ENCODE measurements at regions not wholly inside any gene's neighbourhood (a gene's known extent, or its start where the extent isn't known, plus 50 kb on each side); places are given as distances from the start of the nearest gene placed in this dataset.
A peak's percentile ranks its signal among the peaks of the same experiment; 100 is the strongest.
"Not testable (repeated sequence)": the region's sequence is repeated elsewhere in the genome, so short reads cannot be mapped to it uniquely, and the experiment has no call there.

DNA sequence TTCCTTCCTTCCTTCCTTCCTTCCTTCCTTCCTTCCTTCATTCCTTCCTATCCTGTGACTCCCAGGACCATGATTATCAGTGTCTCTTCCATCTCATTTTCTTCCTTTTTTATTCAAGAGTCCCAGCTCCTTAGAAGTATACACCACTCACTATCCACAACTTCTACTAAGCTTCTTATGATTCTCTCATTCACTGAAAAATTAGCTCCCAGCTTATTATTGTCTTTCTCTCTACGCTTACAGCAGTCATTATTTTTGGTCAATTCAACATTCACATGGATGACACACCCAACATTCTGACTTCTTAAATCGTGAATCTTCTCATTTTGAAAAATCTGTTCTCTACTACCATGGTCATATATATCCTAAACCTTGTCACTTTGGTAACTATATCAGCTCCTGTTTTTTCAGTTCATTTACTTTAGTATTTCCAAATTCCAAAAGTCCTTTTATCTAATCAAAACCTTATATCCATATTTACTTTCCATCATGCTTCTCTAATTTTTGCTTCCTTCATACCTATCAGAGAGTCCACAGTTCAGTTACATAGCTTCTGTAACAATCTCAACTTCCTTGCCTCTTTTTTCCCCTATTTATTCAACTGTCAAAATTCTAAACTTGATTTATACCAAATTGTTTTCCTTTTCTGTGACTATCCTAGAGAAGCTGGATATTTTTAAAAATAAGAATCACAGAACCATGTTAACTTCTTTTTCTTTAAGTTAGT is 677.5 kb downstream of the RAPGEF2 start:
- BruUV-seq (replicated peaks), result no TSS peak
- Histone ChIP-seq H3K36me3 (ENCODE audit: control insufficient read depth, insufficient read depth, low read length) (no peaks in the 10 kb centered on the region), H3K4me1 (no peaks in the 10 kb centered on the region), H3K9me3 (no peaks in the 10 kb centered on the region; the same call in 1 of the 2 replicates), H3K27me3 (replicated peaks; ENCODE audit: control insufficient read depth, insufficient read depth, low read length) (no peaks in the 10 kb centered on the region), H3K4me3 (ENCODE audit: low read depth, low read length) (no peak overlapping the region)
- H3K4me3 Mint-ChIP-seq (ENCODE audit: unreplicated experiment), result no peak overlapping the region
- intact Hi-C loops (cut with micrococcal nuclease; ENCODE audit: unreplicated experiment), result no loop called here
- CTCF ChIA-PET, result no interaction called here
- H3K36me3 Mint-ChIP-seq (ENCODE audit: insufficient read depth, unreplicated experiment), result no peaks in the 10 kb centered on the region
- no peaks in the 10 kb centered on the region for H3K4me1 Mint-ChIP-seq (ENCODE audit: low read depth, unreplicated experiment)
- no peaks in the 10 kb centered on the region for H3K27me3 Mint-ChIP-seq (ENCODE audit: insufficient read depth, unreplicated experiment)
- no peaks in the 10 kb centered on the region for H3K9me3 Mint-ChIP-seq (ENCODE audit: unreplicated experiment)
- DNase-seq, result no peak
- TF ChIP-seq CTCF (IDR thresholded peaks at IDR 0.05; ENCODE audit: insufficient read depth in 1 of 2, low read depth in 1 of 2, low read length in 1 of 2, severe bottlenecking in 1 of 2, unreplicated experiment in 1 of 2), result no peak
- no peak overlapping the region for H3K27ac Mint-ChIP-seq (ENCODE audit: unreplicated experiment)
- POLR2A ChIA-PET, result no interaction called here

DNA sequence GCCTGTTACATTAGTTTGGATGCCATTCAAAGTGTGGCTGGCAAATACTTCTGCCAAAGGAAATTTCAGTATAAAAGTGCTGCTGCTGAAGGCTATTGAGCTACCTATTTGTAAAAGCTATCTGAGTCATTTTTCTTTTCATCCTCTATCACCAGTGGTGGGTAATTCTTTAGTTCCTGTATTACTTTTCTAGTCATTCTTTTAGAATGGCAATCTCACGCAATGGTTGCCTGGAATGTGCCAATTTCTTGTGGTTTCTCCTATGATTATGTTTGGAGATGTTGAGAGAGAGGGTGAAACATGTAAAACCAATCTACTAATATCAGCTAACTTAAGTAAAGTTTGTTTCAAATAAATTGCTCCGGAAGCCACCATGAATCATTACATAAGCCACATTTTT is 685.0 kb downstream of the RAPGEF2 start:
- DNase-seq, result no peak
- Mint-ChIP-seq H3K4me3 (ENCODE audit: unreplicated experiment) (no peak overlapping the region), H3K27ac (ENCODE audit: unreplicated experiment) (no peak overlapping the region), H3K27me3 (ENCODE audit: insufficient read depth, unreplicated experiment) (no peaks in the 10 kb centered on the region), H3K4me1 (ENCODE audit: low read depth, unreplicated experiment) (no peaks in the 10 kb centered on the region), H3K9me3 (ENCODE audit: unreplicated experiment) (no peaks in the 10 kb centered on the region), H3K36me3 (ENCODE audit: insufficient read depth, unreplicated experiment) (no peaks in the 10 kb centered on the region)
- no TSS peak for BruUV-seq (replicated peaks)
- no peaks in the 10 kb centered on the region for H3K4me1 ChIP-seq
- H3K9me3 ChIP-seq, result no peaks in the 10 kb centered on the region
- no peak for TF ChIP-seq CTCF (IDR thresholded peaks at IDR 0.05; ENCODE audit: insufficient read depth in 1 of 2, low read depth in 1 of 2, low read length in 1 of 2, severe bottlenecking in 1 of 2, unreplicated experiment in 1 of 2)
- ChIA-PET CTCF (no interaction called here), POLR2A (no interaction called here)
- H3K4me3 ChIP-seq (ENCODE audit: low read depth, low read length), result no peak overlapping the region
- intact Hi-C loops (cut with micrococcal nuclease; ENCODE audit: unreplicated experiment), result no loop called here
- H3K27me3 ChIP-seq (replicated peaks; ENCODE audit: control insufficient read depth, insufficient read depth, low read length), result no peaks in the 10 kb centered on the region
- H3K36me3 ChIP-seq (ENCODE audit: control insufficient read depth, insufficient read depth, low read length), result no peaks in the 10 kb centered on the region

DNA sequence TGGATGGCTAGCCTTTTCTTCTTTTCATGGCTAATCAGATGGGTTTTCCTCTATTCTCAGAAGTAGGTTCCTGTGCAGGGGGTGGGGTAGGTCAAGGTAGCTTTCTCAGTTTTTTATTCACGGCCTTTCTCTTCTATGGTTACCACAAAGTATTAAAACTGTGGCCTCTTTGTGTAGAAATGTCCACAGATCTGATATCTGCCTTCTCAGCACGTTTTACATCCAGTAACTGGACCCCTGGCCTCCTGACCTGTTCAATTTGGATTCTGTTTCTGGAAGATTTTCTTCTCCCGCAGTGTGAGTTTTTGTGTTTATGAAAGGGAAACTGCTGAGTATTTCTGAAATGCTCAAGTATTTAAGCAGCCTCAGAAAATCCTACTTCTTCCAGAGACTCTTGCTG is 688.5 kb downstream of the RAPGEF2 start:
- ChIA-PET POLR2A (no interaction called here), CTCF (no interaction called here)
- Histone ChIP-seq H3K4me1 (no peaks in the 10 kb centered on the region), H3K9me3 (no peaks in the 10 kb centered on the region), H3K36me3 (ENCODE audit: control insufficient read depth, insufficient read depth, low read length) (no peaks in the 10 kb centered on the region), H3K27me3 (replicated peaks; ENCODE audit: control insufficient read depth, insufficient read depth, low read length) (no peaks in the 10 kb centered on the region), H3K4me3 (ENCODE audit: low read depth, low read length) (no peak overlapping the region)
- intact Hi-C loops (cut with micrococcal nuclease; ENCODE audit: unreplicated experiment), result no loop called here
- no peak overlapping the region for H3K4me3 Mint-ChIP-seq (ENCODE audit: unreplicated experiment)
- no peak for DNase-seq
- no TSS peak for BruUV-seq (replicated peaks)
- no peaks in the 10 kb centered on the region for H3K36me3 Mint-ChIP-seq (ENCODE audit: insufficient read depth, unreplicated experiment)
- H3K27ac Mint-ChIP-seq (ENCODE audit: unreplicated experiment), result no peak overlapping the region
- TF ChIP-seq CTCF (IDR thresholded peaks at IDR 0.05; ENCODE audit: insufficient read depth in 1 of 2, low read depth in 1 of 2, low read length in 1 of 2, severe bottlenecking in 1 of 2, unreplicated experiment in 1 of 2), result no peak
- H3K9me3 Mint-ChIP-seq (ENCODE audit: unreplicated experiment), result no peaks in the 10 kb centered on the region
- H3K27me3 Mint-ChIP-seq (ENCODE audit: insufficient read depth, unreplicated experiment), result no peaks in the 10 kb centered on the region
- no peaks in the 10 kb centered on the region for H3K4me1 Mint-ChIP-seq (ENCODE audit: low read depth, unreplicated experiment)

- H3K4me1 ChIP-seq; H3K9me3 ChIP-seq; BruUV-seq (replicated peaks); CTCF ChIA-PET; H3K36me3 Mint-ChIP-seq (ENCODE audit: insufficient read depth, unreplicated experiment); H3K4me3 ChIP-seq (ENCODE audit: low read depth, low read length); H3K27ac Mint-ChIP-seq (ENCODE audit: unreplicated experiment); H3K9me3 Mint-ChIP-seq (ENCODE audit: unreplicated experiment); intact Hi-C loops (cut with micrococcal nuclease; ENCODE audit: unreplicated experiment); H3K36me3 ChIP-seq (ENCODE audit: control insufficient read depth, insufficient read depth, low read length); H3K27me3 Mint-ChIP-seq (ENCODE audit: insufficient read depth, unreplicated experiment); H3K27me3 ChIP-seq (replicated peaks; ENCODE audit: control insufficient read depth, insufficient read depth, low read length); POLR2A ChIA-PET; H3K4me1 Mint-ChIP-seq (ENCODE audit: low read depth, unreplicated experiment): not testable (repeated sequence)
- DNase-seq, result peak; percentile 38 to 48
- H3K4me3 Mint-ChIP-seq (ENCODE audit: unreplicated experiment), result peak overlapping the region; percentile 53
These were observed 701.7 kb downstream of the RAPGEF2 start for GRCh38 chr4:159804592-159804991.

Data from Caco-2 (cell line).